ENCODE measurements at regions not wholly inside any gene's neighbourhood (a gene's known extent, or its start where the extent isn't known, plus 50 kb on each side); places are given as distances from the start of the nearest gene placed in this dataset.

- TF ChIP-seq POLR2A (IDR thresholded peaks at IDR 0.05; ENCODE audit: low read depth, low read length) (no peak), SPI1 (IDR thresholded peaks at IDR 0.05; ENCODE audit: low read depth, low read length) (no peak), POLR2AphosphoS5 (IDR thresholded peaks at IDR 0.05; ENCODE audit: low read depth, low read length) (no peak), TAF1 (IDR thresholded peaks at IDR 0.05; ENCODE audit: low read depth, low read length) (no peak), PAX5 (IDR thresholded peaks at IDR 0.05; ENCODE audit: insufficient read depth, low read length, severe bottlenecking) (no peak), POU2F2 (IDR thresholded peaks at IDR 0.05; ENCODE audit: low read depth, low read length) (no peak)
Observed at GRCh38 chr6:101322921-101323320, 70.6 kb upstream of the GRIK2 start.
